PFSK-1 (cell line): ENCODE measurements at regions not wholly inside any gene's neighbourhood (a gene's known extent, or its start where the extent isn't known, plus 50 kb on each side); places are given as distances from the start of the nearest gene placed in this dataset.

Source experiments
- FOXP2 ChIP-seq: optimal IDR thresholded peaks from 2 replicates; pipeline ENCODE3; 2011; ENCODE audit warnings: borderline replicate concordance, control low read depth, inconsistent platforms; ENCODE audit not compliant: insufficient read depth; ENCODE audit errors: extremely low read length, extremely low read depth
- POLR2AphosphoS5 ChIP-seq: IDR thresholded peaks from 2 replicates; pipeline ENCODE4 v1.6.1; 2012; ENCODE audit warnings: low read depth, mild to moderate bottlenecking, control low read depth, low read length, moderate library complexity
- REST ChIP-seq, 2 experiments: IDR thresholded peaks; 2 replicates each; pipeline versions ENCODE4 v1.6.1 to v1.8.0; 2011 to 2012; ENCODE audit warnings: low read depth in 2 of 2, low read length in 2 of 2, control low read depth in 1 of 2, inconsistent platforms in 1 of 2, mild to moderate bottlenecking in 1 of 2, moderate library complexity in 1 of 2; ENCODE audit not compliant: insufficient read depth in 1 of 2
- SIN3A ChIP-seq: IDR thresholded peaks from 2 replicates; pipeline ENCODE4 v1.6.1; 2012; ENCODE audit warnings: mild to moderate bottlenecking, low read length, moderate library complexity, borderline replicate concordance; ENCODE audit not compliant: insufficient read depth
- TAF1 ChIP-seq: IDR thresholded peaks from 2 replicates; pipeline ENCODE4 v1.6.1; 2012; ENCODE audit warnings: low read length, control low read depth, borderline replicate concordance; ENCODE audit not compliant: insufficient read depth

- TF ChIP-seq TAF1, result no peak
- no peak for TF ChIP-seq REST (IDR thresholded peaks at IDR 0.05; ENCODE audit: insufficient read depth in 1 of 2, low read depth in 2 of 2, low read length in 2 of 2)
- TF ChIP-seq FOXP2, result no peak
- no peak for TF ChIP-seq POLR2AphosphoS5
These were observed 542.1 kb downstream of the XYLT1 start for GRCh38 chr16:16928532-16929109.

GRCh38 chr16:16930309-16931000 lies 540.3 kb downstream of the XYLT1 start:
- TF ChIP-seq SIN3A (no peak), FOXP2 (no peak), TAF1 (no peak)

- no peak for TF ChIP-seq SIN3A
- TF ChIP-seq POLR2AphosphoS5, result no peak
- no peak for TF ChIP-seq FOXP2
- no peak for TF ChIP-seq REST (IDR thresholded peaks at IDR 0.05; ENCODE audit: insufficient read depth in 1 of 2, low read depth in 2 of 2, low read length in 2 of 2)
- no peak for TF ChIP-seq TAF1
These were observed 536.9 kb downstream of the XYLT1 start for GRCh38 chr16:16933861-16934260.

- TF ChIP-seq FOXP2, result no peak
- TF ChIP-seq REST (IDR thresholded peaks at IDR 0.05; ENCODE audit: insufficient read depth in 1 of 2, low read depth in 2 of 2, low read length in 2 of 2), result no peak
- TF ChIP-seq POLR2AphosphoS5, result no peak
These were observed 536.1 kb downstream of the XYLT1 start for GRCh38 chr16:16934660-16935059.

- TF ChIP-seq REST (IDR thresholded peaks at IDR 0.05; ENCODE audit: insufficient read depth in 1 of 2, low read depth in 2 of 2, low read length in 2 of 2) (no peak), SIN3A (no peak), TAF1 (no peak), POLR2AphosphoS5 (no peak), FOXP2 (no peak)
These were observed 533.2 kb downstream of the XYLT1 start for GRCh38 chr16:16937576-16937975.
